Skeletal muscle cell (primary cell): ENCODE measurements at regions not wholly inside any gene's neighbourhood (a gene's known extent, or its start where the extent isn't known, plus 50 kb on each side); places are given as distances from the start of the nearest gene placed in this dataset.

Experiments
- DNase-seq: peaks from one replicate; pipeline ENCODE4 v3.0.0-alpha.2; 2010; ENCODE audit warnings: low read depth
- H3K4me3 ChIP-seq: 2 replicates; pipeline ENCODE4 v1.5.1; 2011; ENCODE audit warnings: low read depth, mild to moderate bottlenecking, control low read depth, low read length, moderate library complexity

- no peak for DNase-seq
- H3K4me3 ChIP-seq = no peak overlapping the region
These were observed 127.2 kb downstream of the TEX36 start for GRCh38 chr10:125555743-125556142.

GRCh38 chr10:125555267-125555666 is 127.7 kb downstream of the TEX36 start:
- DNase-seq = no peak
- H3K4me3 ChIP-seq = no peak overlapping the region

- H3K4me3 ChIP-seq = no peak overlapping the region
- no peak for DNase-seq
These were observed 128.2 kb downstream of the TEX36 start for GRCh38 chr10:125554753-125555152.

- H3K4me3 ChIP-seq = no peak overlapping the region
- no peak for DNase-seq
These were observed 128.8 kb downstream of the TEX36 start for GRCh38 chr10:125554016-125554703.

- no peak for DNase-seq
These were observed 129.9 kb downstream of the TEX36 start for GRCh38 chr10:125553091-125553490.

GRCh38 chr10:125551247-125551646 is 131.7 kb downstream of the TEX36 start:
- DNase-seq = no peak
- H3K4me3 ChIP-seq = no peak overlapping the region

More at GRCh38 chr10:125553091-125553490, 129.9 kb downstream of the TEX36 start:
- no peak overlapping the region for H3K4me3 ChIP-seq

GRCh38 chr10:125550362-125550761 is 132.6 kb downstream of the TEX36 start:
- no peak overlapping the region for H3K4me3 ChIP-seq
- DNase-seq = no peak

- no peak for DNase-seq
- no peak overlapping the region for H3K4me3 ChIP-seq
These were observed 133.3 kb downstream of the TEX36 start for GRCh38 chr10:125549653-125550052.

GRCh38 chr10:125548878-125549277 is 134.1 kb downstream of the TEX36 start:
- no peak for DNase-seq
- no peak overlapping the region for H3K4me3 ChIP-seq

GRCh38 chr10:125548356-125548755 is 134.6 kb downstream of the TEX36 start:
- no peak overlapping the region for H3K4me3 ChIP-seq
- no peak for DNase-seq

GRCh38 chr10:125547010-125547650 is 135.8 kb downstream of the TEX36 start:
- DNase-seq = no peak
- no peak overlapping the region for H3K4me3 ChIP-seq

GRCh38 chr10:125543796-125544195 is 139.2 kb downstream of the TEX36 start:
- H3K4me3 ChIP-seq = no peak overlapping the region

GRCh38 chr10:125538947-125539731 is 143.8 kb downstream of the TEX36 start:
- no peak overlapping the region for H3K4me3 ChIP-seq
- no peak for DNase-seq

More at GRCh38 chr10:125543796-125544195, 139.2 kb downstream of the TEX36 start:
- DNase-seq = no peak

GRCh38 chr10:125536236-125536635 is 146.7 kb downstream of the TEX36 start:
- H3K4me3 ChIP-seq = no peak overlapping the region
- DNase-seq = no peak

GRCh38 chr10:125535559-125535958 is 147.4 kb downstream of the TEX36 start:
- no peak for DNase-seq
- no peak overlapping the region for H3K4me3 ChIP-seq

- H3K4me3 ChIP-seq = no peak overlapping the region
- DNase-seq = no peak
These were observed 148.4 kb downstream of the TEX36 start for GRCh38 chr10:125534515-125534914.

GRCh38 chr10:125533866-125534265 is 149.1 kb downstream of the TEX36 start:
- DNase-seq = no peak
- H3K4me3 ChIP-seq = no peak overlapping the region

- no peak for DNase-seq
- H3K4me3 ChIP-seq = no peak overlapping the region
These were observed 151.5 kb downstream of the TEX36 start for GRCh38 chr10:125531465-125531864.

GRCh38 chr10:125523347-125523746 is 159.6 kb downstream of the TEX36 start:
- no peak for DNase-seq
- no peak overlapping the region for H3K4me3 ChIP-seq
